Testis (tissue), 2 donors: ENCODE measurements at regions not wholly inside any gene's neighbourhood (a gene's known extent, or its start where the extent isn't known, plus 50 kb on each side); places are given as distances from the start of the nearest gene placed in this dataset.

Source experiments
- POLR2A ChIP-seq: fragments of 450-650 bp; IDR thresholded peaks from one replicate; pipeline ENCODE4 v1.6.1; 2017; ENCODE audit warnings: antibody characterized with exemption, mild to moderate bottlenecking, moderate library complexity
- TF ChIP-seq, protein P1 (sequence below), 3 experiments: fragments of 450-650 bp in 2 of 3; fragments of 200-600 bp in 1 of 3; sonication (generic) in 1 of 3; IDR thresholded peaks; one replicate each; pipeline ENCODE4 v1.5.1; 2016 to 2019; ENCODE audit warnings: antibody characterized with exemption in 3 of 3, mild to moderate bottlenecking in 2 of 3, moderate library complexity in 1 of 3

DNA sequence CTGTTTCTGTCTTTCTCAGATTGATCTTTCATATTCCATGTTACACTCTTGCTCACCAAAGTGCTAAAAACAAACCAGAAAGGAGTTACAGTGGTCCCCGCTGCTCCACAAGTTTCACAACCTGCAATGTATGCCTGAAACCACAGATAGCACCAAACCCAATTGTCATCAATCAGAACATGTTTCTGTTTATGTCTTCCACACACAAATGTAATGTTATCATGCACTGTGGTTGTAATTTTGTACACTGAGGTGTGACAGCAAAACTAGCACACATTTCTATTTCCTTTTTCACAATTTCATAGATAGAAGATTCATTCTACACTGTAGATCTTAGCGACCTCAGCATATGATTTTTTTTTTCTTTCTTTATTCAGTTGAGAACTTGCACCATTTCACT, 1045.9 kb upstream of the RAG2 start:
- TF ChIP-seq, protein P1, sequence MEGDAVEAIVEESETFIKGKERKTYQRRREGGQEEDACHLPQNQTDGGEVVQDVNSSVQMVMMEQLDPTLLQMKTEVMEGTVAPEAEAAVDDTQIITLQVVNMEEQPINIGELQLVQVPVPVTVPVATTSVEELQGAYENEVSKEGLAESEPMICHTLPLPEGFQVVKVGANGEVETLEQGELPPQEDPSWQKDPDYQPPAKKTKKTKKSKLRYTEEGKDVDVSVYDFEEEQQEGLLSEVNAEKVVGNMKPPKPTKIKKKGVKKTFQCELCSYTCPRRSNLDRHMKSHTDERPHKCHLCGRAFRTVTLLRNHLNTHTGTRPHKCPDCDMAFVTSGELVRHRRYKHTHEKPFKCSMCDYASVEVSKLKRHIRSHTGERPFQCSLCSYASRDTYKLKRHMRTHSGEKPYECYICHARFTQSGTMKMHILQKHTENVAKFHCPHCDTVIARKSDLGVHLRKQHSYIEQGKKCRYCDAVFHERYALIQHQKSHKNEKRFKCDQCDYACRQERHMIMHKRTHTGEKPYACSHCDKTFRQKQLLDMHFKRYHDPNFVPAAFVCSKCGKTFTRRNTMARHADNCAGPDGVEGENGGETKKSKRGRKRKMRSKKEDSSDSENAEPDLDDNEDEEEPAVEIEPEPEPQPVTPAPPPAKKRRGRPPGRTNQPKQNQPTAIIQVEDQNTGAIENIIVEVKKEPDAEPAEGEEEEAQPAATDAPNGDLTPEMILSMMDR (IDR thresholded peaks at IDR 0.05) = no peak
- no peak for TF ChIP-seq POLR2A
